HS-5 (cell line): ENCODE measurements at regions not wholly inside any gene's neighbourhood (a gene's known extent, or its start where the extent isn't known, plus 50 kb on each side); places are given as distances from the start of the nearest gene placed in this dataset.

Experiments used
- DNase-seq: peaks from one replicate; pipeline ENCODE4 v3.0.0-alpha.2; 2012; ENCODE audit warnings: low read depth

GRCh38 chr21:43317959-43318358 lies 109.0 kb downstream of the SIK1 start:
- DNase-seq: no peak

- no peak for DNase-seq
These were observed 109.6 kb downstream of the SIK1 start for GRCh38 chr21:43317254-43317748.

- no peak for DNase-seq
These were observed 110.6 kb downstream of the SIK1 start for GRCh38 chr21:43316156-43316845.

- no peak for DNase-seq
These were observed 111.4 kb downstream of the SIK1 start for GRCh38 chr21:43315244-43316137.

GRCh38 chr21:43313939-43314405 lies 113.0 kb downstream of the SIK1 start:
- no peak for DNase-seq

GRCh38 chr21:43313221-43313938 lies 113.6 kb downstream of the SIK1 start:
- DNase-seq: no peak

- no peak for DNase-seq
These were observed 114.2 kb downstream of the SIK1 start for GRCh38 chr21:43312751-43313169.

GRCh38 chr21:43312011-43312410 lies 114.9 kb downstream of the SIK1 start:
- DNase-seq: no peak

- DNase-seq: no peak
These were observed 115.6 kb downstream of the SIK1 start for GRCh38 chr21:43311301-43311817.

- no peak for DNase-seq
These were observed 118.1 kb downstream of the SIK1 start for GRCh38 chr21:43308815-43309283.

- DNase-seq: no peak
These were observed 118.7 kb downstream of the SIK1 start for GRCh38 chr21:43308101-43308814.

GRCh38 chr21:43307677-43308070 lies 119.3 kb downstream of the SIK1 start:
- DNase-seq: no peak

GRCh38 chr21:43306911-43307676 lies 119.8 kb downstream of the SIK1 start:
- DNase-seq: no peak

- DNase-seq: no peak
These were observed 120.5 kb downstream of the SIK1 start for GRCh38 chr21:43306391-43306790.

GRCh38 chr21:43305811-43306311 lies 121.1 kb downstream of the SIK1 start:
- no peak for DNase-seq

GRCh38 chr21:43305336-43305665 lies 121.6 kb downstream of the SIK1 start:
- DNase-seq: no peak

- DNase-seq: no peak
These were observed 122.2 kb downstream of the SIK1 start for GRCh38 chr21:43304621-43305335.

GRCh38 chr21:43304206-43304605 lies 122.7 kb downstream of the SIK1 start:
- DNase-seq: no peak

- DNase-seq: no peak
These were observed 123.4 kb downstream of the SIK1 start for GRCh38 chr21:43303275-43304178.
